IPS-NIHi7 (cell line): ENCODE measurements at regions not wholly inside any gene's neighbourhood (a gene's known extent, or its start where the extent isn't known, plus 50 kb on each side); places are given as distances from the start of the nearest gene placed in this dataset.
A peak's percentile ranks its signal among the peaks of the same experiment; 100 is the strongest.
"Not testable (repeated sequence)": the region's sequence is repeated elsewhere in the genome, so short reads cannot be mapped to it uniquely, and the experiment has no call there.

ENCODE experiments used
- DNase-seq: peaks from one replicate; pipeline ENCODE4 v3.0.0; 2012; ENCODE audit warnings: mixed read lengths; ENCODE audit errors: extremely low spot score

GRCh38 chr13:47705185-47705584, 295.9 kb downstream of the SUCLA2 start:
- DNase-seq: no peak

DNA sequence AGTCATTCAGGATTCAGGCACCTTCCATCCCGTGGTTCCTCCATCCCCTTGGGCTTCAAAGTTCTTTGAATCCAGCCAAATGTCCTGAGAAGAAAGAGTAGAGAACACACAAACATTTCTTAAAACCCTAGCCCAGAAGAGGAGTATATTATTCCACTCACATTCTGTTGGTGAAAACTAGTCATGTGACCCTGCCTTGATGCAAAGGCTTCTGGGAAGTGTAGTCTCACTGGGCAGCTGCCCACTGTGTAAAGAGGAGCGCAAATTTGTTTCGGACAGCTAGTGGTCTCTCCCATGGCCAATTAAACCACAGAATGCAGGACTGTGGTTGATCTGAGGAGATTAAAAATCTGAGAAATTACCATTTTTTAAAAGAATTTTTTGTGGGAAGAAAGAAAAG, 304.4 kb downstream of the SUCLA2 start:
- DNase-seq: peak; percentile 34

DNA sequence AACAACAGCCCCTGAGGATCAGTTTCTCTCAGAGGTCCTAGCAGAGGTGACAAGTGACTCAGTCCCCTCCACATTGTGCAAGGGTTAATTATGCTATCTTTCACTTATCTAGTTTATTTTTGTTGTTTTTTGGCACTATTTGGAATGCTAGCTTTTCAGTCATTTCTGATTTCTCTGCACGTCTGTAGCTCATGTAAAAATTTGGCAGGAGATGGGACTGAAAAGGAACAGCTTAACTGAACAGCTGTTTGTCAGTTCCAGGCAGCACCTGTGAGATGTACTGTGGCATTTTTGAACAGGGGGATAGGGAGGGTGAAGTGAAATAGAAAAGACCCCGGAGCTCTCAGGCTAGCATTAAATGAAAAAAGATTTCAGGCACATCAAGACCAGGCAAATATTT, 313.5 kb downstream of the SUCLA2 start:
- no peak for DNase-seq

DNA sequence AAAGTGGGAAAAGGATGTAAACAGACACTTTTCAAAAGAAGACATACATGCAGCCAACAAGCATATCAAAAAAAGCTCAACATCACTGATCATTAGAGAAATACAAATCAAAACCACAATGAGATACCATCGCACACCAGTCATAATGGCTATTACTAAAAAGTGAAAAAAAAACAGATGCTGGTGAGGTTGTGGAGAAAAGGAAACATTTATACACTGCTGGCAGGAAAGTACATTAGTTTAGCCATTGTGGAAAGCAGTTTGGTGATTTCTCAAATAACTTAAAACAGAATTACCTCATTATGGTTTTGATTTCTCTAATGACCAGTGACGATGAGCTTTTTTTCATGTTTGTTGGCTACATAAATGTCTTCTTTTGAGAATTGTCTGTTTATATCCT, 315.9 kb downstream of the SUCLA2 start:
- DNase-seq: not testable (repeated sequence)

DNA sequence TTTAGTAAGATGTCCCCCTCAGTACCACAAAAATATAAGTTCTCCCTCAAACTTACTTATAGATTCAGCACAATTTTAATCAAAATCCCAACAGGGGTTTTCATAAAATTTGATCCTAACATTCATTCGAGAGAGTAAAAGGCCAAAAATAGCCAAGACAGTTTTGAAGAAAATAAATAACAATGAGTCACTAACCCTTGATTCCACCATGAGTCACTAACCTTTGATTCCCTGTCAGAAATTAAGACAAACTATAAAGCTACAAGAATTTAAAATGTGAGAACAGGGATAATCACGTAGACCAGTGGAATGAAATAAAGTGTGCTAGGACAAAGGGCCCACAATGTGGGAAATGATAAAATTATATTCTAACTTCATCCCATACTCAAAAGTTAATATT, 320.3 kb downstream of the SUCLA2 start:
- DNase-seq: no peak

GRCh38 chr13:47679401-47679800, 321.7 kb downstream of the SUCLA2 start:
- DNase-seq: no peak

- no peak for DNase-seq
Measured at GRCh38 chr13:47678201-47678968, 322.7 kb downstream of the SUCLA2 start.

DNA sequence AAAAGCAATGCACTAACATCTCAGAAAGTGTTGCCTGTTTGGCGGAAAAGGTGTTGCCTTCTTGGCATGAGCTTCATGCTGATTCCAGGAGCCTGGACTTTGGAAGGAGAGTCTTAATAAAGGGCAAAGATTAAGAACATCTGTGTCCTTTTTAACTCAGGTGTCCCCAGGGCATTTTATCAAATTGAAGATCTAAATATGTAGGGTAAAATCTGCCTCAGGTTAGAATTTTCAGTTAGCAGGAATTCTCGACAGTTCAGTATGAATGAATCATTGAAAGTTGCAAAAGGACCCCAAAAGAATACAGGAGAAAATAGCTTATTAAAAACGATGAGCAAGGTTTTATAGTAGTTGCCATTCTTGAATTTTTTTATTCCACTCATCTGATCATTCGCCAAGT, 325.2 kb downstream of the SUCLA2 start:
- no peak for DNase-seq

DNA sequence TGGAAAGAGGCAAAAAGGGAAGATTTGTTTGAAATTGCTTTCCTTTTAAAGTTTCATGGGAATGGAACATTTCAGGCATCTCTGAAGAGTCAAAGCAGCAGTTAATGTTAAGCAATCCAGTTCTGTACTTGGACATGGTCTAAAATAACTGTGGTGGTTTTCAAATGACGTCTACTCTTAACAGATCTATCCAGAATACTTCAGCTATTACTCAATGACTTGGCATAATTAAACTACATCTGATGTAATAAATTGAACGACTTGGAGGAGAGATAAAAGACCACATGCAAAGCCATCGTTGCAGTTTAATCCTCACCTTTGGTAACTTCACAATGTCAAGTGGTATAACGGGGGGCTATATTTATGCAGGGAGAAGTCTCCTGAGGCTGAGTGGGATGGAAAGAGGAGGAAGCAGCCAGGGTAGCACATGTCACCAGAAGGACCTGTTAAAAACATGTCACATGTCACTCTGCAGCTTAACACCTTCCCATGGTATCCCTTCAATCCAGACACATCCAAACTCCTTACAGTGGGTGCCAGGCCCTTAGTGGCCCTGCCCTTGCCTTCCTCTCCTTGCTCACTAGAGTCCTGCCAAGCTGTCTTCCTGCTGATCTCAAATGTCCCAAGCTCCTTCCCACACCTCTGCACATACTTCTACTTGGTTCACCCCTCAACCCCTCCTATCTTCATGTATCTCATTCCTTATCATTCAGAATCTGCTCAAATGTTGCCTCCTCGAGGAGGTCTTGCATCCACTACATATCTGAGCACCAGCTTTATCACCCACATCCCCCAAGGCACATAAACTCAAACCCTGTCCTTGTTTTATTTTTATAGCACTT, 327.8 kb downstream of the SUCLA2 start:
- DNase-seq: no peak

- DNase-seq: no peak
Measured at GRCh38 chr13:47672245-47673008, 328.6 kb downstream of the SUCLA2 start.

- no peak for DNase-seq
Measured at GRCh38 chr13:47671776-47672175, 329.3 kb downstream of the SUCLA2 start.

DNA sequence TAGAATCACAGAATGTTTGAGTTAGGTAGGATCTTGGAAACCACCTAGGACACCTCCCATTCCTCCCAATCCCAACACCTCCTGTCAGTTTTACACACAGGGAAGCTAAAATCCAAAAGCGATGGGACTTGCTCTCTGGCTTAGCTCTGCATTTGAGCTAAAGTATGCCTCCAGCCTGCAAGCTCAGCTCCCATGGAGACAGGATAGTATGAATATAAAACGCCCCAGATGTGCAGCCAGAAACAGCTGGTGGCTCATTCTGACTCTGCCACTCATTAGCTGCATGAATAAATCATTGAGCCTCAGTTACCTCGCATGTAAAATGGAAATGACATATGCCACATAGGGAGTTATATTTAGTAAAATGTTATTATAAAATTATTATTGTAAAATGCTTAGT, 336.0 kb downstream of the SUCLA2 start:
- DNase-seq: no peak

GRCh38 chr13:47661076-47661475, 340.0 kb downstream of the SUCLA2 start:
- no peak for DNase-seq

DNA sequence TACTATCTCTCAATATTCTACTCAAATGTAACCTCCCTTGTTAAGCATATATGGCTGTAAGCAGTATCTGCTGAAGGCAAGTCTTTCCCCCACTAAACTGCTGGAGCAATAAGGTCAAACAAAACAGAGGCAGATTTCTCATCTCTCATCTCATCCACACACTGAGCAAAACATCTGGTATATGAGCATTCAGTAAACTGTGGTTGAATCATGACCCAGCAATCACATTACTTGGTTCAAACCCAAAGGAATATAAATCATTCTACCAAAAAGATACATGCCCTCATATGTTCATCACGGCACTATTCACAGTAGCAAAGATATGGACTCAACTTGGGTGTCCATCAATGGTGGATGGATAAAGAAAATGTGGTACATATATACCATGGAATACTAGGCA, 344.4 kb downstream of the SUCLA2 start:
- no peak for DNase-seq

- DNase-seq: no peak
Measured at GRCh38 chr13:47650209-47650608, 350.9 kb downstream of the SUCLA2 start.

GRCh38 chr13:47647001-47647400, 354.1 kb downstream of the SUCLA2 start:
- no peak for DNase-seq

DNA sequence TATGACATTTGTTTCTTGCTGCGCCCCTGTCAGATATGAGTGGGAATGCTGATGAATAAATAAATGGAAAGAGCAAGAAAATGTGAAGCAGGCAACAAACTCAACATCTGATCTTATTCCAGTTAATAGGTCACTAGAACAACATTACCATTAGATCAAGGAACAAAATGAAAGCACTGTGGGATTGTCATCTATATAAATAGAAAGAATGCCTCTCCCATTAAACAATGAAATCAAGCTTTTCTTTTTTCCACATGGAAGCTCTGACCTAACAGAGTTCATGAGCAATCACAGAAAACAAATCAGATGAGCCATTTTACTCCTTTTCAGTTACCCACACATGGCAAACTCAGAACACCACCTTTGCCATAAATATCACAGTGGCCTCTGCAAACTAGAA, 354.8 kb downstream of the SUCLA2 start:
- no peak for DNase-seq

GRCh38 chr13:47639738-47640447, 361.2 kb downstream of the SUCLA2 start:
- no peak for DNase-seq

- DNase-seq: no peak
Measured at GRCh38 chr13:47638627-47639026, 362.4 kb downstream of the SUCLA2 start.

- no peak for DNase-seq
Measured at GRCh38 chr13:47632311-47632710, 368.8 kb downstream of the SUCLA2 start.

- DNase-seq: no peak
Measured at GRCh38 chr13:47628666-47629065, 372.4 kb downstream of the SUCLA2 start.

DNA sequence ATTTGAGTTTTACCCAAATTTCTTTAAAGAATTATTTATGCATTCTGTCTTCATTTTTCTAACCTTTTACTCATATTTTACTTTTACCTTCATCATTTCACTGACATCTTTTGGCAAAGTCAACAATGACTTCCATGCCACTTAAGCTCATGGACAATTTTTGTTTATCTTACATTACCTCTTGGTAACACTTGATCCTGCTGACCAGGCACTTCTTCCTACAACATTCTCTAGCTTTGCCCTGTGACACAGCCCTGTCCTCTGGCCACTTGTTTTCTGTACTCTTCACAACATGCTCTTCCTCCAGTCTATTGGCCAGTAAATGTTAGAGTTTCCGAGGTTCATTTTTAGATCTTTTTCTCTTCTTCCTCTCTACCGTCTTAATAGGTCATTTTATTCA, 377.2 kb downstream of the SUCLA2 start:
- DNase-seq: no peak
